HFF-Myc (cell line): ENCODE measurements at regions not wholly inside any gene's neighbourhood (a gene's known extent, or its start where the extent isn't known, plus 50 kb on each side); places are given as distances from the start of the nearest gene placed in this dataset.

Experiments
- DNase-seq: peaks from one replicate; pipeline ENCODE4 v3.0.0-alpha.2; 2011; ENCODE audit warnings: low read depth; ENCODE audit errors: extremely low read depth
- H3K4me3 ChIP-seq: replicated peaks from 2 replicates; pipeline ENCODE4 v1.5.1; 2011; ENCODE audit warnings: low read depth, mild to moderate bottlenecking, control low read depth, low read length
- TF ChIP-seq, protein P1 (sequence below): IDR thresholded peaks from 2 replicates; pipeline ENCODE4 v1.5.1; 2012; ENCODE audit warnings: mild to moderate bottlenecking, low read depth, low read length, control low read depth; ENCODE audit errors: missing control alignments

DNA sequence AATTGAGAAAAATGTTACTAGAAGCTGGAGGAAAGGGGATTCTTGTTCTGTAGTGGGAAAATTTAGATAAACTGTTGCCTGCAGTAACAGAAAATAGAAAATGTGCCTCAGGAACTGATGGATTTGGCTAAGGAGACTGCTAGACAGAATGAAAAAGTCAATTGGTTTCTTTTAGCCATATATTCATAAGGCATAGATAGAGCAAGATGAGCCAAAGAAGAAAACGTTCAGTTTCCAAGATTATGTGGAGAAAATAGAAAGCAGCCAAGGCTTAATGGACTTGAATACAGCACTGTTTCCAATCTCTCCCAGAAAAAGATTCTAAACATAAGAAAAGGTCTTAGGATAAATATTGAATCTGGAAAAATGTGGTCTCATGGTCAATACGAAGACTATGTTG, 115.1 kb upstream of the TCF21 start:
- no peak for DNase-seq
- TF ChIP-seq, protein P1, sequence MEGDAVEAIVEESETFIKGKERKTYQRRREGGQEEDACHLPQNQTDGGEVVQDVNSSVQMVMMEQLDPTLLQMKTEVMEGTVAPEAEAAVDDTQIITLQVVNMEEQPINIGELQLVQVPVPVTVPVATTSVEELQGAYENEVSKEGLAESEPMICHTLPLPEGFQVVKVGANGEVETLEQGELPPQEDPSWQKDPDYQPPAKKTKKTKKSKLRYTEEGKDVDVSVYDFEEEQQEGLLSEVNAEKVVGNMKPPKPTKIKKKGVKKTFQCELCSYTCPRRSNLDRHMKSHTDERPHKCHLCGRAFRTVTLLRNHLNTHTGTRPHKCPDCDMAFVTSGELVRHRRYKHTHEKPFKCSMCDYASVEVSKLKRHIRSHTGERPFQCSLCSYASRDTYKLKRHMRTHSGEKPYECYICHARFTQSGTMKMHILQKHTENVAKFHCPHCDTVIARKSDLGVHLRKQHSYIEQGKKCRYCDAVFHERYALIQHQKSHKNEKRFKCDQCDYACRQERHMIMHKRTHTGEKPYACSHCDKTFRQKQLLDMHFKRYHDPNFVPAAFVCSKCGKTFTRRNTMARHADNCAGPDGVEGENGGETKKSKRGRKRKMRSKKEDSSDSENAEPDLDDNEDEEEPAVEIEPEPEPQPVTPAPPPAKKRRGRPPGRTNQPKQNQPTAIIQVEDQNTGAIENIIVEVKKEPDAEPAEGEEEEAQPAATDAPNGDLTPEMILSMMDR = no peak
- no peak overlapping the region for H3K4me3 ChIP-seq

DNA sequence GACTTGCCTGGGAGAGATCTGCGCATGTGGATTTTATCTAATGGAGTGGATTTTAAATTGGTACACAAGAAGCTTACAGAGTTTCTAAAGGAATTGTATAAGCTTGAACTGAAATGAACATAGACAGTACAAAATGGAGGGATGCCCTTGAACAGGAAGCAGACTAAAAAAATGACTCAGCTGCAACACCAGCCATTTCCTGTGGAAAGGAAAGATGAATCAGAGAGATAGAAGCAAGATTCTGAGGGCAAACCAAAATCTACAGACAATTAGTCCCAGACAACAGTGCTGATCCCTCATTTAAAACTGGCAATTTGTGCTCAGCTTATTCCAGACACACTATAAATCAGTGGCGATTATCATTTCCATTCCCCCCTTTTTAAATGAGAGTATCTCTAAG, 114.6 kb upstream of the TCF21 start:
- TF ChIP-seq, protein P1 = no peak
- H3K4me3 ChIP-seq = no peak overlapping the region
- DNase-seq = no peak

DNA sequence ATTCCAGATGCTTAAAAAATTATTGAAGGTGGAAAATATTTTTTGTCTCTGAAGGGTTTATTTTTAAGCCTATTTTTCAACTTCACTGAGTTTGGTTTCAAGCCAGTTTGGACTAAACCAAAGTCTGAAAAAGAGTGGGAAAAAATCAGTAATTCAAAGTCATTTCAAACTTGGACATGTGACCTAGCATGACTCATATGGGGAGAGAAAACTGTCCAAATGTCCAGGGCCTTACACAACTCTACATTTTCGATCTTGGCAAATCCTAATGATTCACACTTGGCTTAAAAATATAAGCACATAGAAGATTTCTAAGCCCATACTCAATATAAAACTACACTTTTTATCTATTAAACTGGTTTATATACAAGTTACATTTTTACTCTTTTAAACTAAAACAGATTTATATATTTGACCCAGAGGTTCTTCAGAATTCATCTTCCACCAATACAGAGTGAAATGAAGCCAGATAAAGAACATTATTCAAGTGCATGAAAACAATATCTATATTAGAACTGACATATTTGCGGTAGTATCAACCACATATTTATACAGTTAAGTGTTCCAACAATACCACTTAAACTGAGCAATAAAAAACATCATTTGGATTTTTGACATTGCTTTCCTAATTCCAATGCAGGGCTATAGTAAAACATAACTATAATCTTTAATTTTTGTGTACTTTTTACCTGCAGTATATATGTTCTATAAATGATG, 110.3 kb upstream of the TCF21 start:
- no peak overlapping the region for H3K4me3 ChIP-seq
- DNase-seq = no peak
- TF ChIP-seq, protein P1 = no peak

DNA sequence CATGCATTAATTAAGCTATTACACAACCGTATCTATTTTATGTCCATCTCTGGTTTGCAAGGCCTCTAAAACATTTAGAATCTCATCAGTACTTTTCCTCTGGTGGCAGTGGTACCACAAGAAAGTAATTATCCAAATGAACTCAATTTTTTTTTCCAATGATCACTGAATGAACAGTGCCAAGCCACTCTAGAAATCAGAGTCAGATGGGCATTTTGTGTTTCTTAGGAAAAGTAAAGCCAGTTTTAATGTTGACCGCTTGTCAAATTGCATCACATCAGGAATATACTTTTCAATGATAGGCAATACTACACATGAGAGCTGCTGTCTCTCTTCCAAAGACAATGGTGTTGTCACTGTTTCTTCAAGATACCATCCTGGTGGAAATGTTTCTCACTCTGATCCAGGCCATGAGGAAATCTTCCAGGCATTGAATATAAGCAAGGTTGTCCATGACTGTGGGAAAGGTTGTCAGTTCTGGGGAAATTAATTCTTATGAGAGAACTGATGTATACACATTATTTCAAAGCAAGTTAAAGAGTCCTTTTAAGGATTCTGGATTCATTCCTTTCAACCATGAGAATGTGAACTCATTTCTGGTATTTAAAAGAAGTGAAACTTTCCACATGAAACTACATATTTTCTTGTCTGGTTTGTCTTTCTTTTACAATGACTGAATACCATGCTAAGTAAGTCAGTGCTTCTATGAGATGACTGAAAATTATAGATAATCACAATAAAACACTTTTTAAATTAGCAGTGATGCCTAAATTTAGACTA, 108.8 kb upstream of the TCF21 start:
- DNase-seq = no peak
- H3K4me3 ChIP-seq = no peak overlapping the region
- TF ChIP-seq, protein P1 = no peak

DNA sequence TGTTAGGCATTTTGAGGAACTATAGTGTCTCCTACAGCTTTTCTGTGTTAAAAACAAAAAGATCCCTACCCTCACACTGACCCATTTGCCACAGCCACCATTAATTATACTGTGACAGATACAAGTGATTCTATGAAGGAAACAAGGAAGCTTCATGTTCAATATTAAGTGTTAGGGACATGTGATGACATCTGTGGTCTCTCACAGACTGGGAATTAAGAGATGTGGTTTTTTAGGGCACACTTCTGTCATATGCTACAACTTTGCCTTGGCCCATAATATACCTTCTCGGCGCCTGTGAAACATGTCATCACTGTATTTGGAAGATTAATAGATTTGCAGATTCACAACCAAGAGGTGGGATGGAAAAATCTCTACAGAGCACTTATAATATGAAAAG, 102.9 kb upstream of the TCF21 start:
- no peak overlapping the region for H3K4me3 ChIP-seq
- DNase-seq = no peak
- TF ChIP-seq, protein P1 = no peak

DNA sequence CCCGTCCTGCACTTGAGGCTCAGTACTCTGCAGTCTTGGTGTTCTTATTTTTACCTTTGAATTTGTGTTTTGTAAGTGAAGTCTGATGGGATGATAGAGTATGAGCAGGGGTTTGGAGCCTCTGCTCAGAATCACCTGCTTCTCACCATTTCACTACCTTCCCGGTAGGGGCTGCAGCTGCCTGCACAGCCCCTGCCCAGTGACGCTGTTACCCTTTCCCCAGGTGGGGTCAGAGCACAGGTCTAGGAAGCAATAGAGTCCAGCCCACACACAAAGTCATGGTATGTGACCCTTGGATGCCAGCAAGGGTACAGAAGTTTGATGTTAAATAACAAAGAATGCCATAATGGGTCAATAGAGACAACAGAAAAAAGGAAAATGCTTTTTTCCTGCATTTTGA, 101.8 kb upstream of the TCF21 start:
- H3K4me3 ChIP-seq = no peak overlapping the region
- TF ChIP-seq, protein P1 = no peak

More for the DNA sequence above, 101.8 kb upstream of the TCF21 start:
- DNase-seq = no peak
